ENCODE measurements at regions not wholly inside any gene's neighbourhood (a gene's known extent, or its start where the extent isn't known, plus 50 kb on each side); places are given as distances from the start of the nearest gene placed in this dataset.
"Not testable (repeated sequence)": the region's sequence is repeated elsewhere in the genome, so short reads cannot be mapped to it uniquely, and the experiment has no call there.

GRCh38 chr16:87008664-87009063, 308.5 kb downstream of the C16orf95 start:
- no peak for DNase-seq

GRCh38 chr16:87012954-87013938, 303.9 kb downstream of the C16orf95 start:
- DNase-seq = no peak

GRCh38 chr16:87014112-87014511, 303.1 kb downstream of the C16orf95 start:
- DNase-seq = no peak

GRCh38 chr16:87015021-87015420, 302.2 kb downstream of the C16orf95 start:
- no peak for DNase-seq

GRCh38 chr16:87016046-87017035, 300.9 kb downstream of the C16orf95 start:
- DNase-seq = no peak

GRCh38 chr16:87017371-87018012, 299.7 kb downstream of the C16orf95 start:
- DNase-seq = no peak

GRCh38 chr16:87025676-87026075, 291.5 kb downstream of the C16orf95 start:
- DNase-seq = no peak

GRCh38 chr16:87027056-87027616, 290.1 kb downstream of the C16orf95 start:
- DNase-seq = no peak

- no peak for DNase-seq
Measured at GRCh38 chr16:87028481-87029320, 288.5 kb downstream of the C16orf95 start.

- no peak for DNase-seq
Measured at GRCh38 chr16:87032554-87032953, 284.6 kb downstream of the C16orf95 start.

- no peak for DNase-seq
Measured at GRCh38 chr16:87033021-87033471, 284.1 kb downstream of the C16orf95 start.

GRCh38 chr16:87033541-87034300, 283.5 kb downstream of the C16orf95 start:
- no peak for DNase-seq

- DNase-seq = no peak
Measured at GRCh38 chr16:87034317-87034716, 282.9 kb downstream of the C16orf95 start.

- DNase-seq = no peak
Measured at GRCh38 chr16:87035053-87035452, 282.1 kb downstream of the C16orf95 start.

- DNase-seq = no peak
Measured at GRCh38 chr16:87037012-87037411, 280.2 kb downstream of the C16orf95 start.

GRCh38 chr16:87038528-87038927, 278.7 kb downstream of the C16orf95 start:
- not testable (repeated sequence) for DNase-seq

GRCh38 chr16:87040169-87041117, 276.7 kb downstream of the C16orf95 start:
- DNase-seq = no peak

GRCh38 chr16:87041286-87041685, 275.9 kb downstream of the C16orf95 start:
- DNase-seq = no peak

- no peak for DNase-seq
Measured at GRCh38 chr16:87042551-87043230, 274.5 kb downstream of the C16orf95 start.
